ENCODE measurements at regions not wholly inside any gene's neighbourhood (a gene's known extent, or its start where the extent isn't known, plus 50 kb on each side); places are given as distances from the start of the nearest gene placed in this dataset.

GRCh38 chr7:67813621-67814292 lies 817.1 kb downstream of the TYW1 start:
- H4K20me1 ChIP-seq (replicated peaks; ENCODE audit: insufficient read depth): no peaks in the 10 kb centered on the region
- H3K79me2 ChIP-seq (replicated peaks; ENCODE audit: insufficient read depth): no peaks in the 10 kb centered on the region
- ATAC-seq (no peak), DNase-seq (ENCODE audit: low spot score) (no peak)
- no peaks in the 10 kb centered on the region for H3K4me1 ChIP-seq (ENCODE audit: insufficient read depth)
- H2AFZ ChIP-seq: no peak overlapping the region
- H3K4me3 Mint-ChIP-seq: no peak overlapping the region
- no peak overlapping the region for H3K27ac ChIP-seq (ENCODE audit: low read depth)
- TF ChIP-seq NANOG (IDR thresholded peaks at IDR 0.05; ENCODE audit: borderline replicate concordance) (no peak), REST (IDR thresholded peaks at IDR 0.05; ENCODE audit: unreplicated experiment) (no peak), CREB1 (CRISPR knock-in tag; IDR thresholded peaks at IDR 0.05; ENCODE audit: low read depth) (no peak), EZH2 (IDR thresholded peaks at IDR 0.05; ENCODE audit: low read depth, unreplicated experiment) (no peak)
- H3K4me3 ChIP-seq: no peak overlapping the region
- H3K36me3 ChIP-seq (ENCODE audit: insufficient read depth): no peaks in the 10 kb centered on the region
- no peaks in the 10 kb centered on the region for H3K4me1 Mint-ChIP-seq
- peaks cover 11% of the 10 kb centered on the region for H3K27me3 Mint-ChIP-seq (ENCODE audit: insufficient read depth, low read depth, poor library complexity)
- peaks cover 97% of the 10 kb centered on the region for H3K9me3 Mint-ChIP-seq
- no peaks in the 10 kb centered on the region for H3K9me2 ChIP-seq (ENCODE audit: insufficient read depth)
- H3K27ac Mint-ChIP-seq: no peak overlapping the region
- no peaks in the 10 kb centered on the region for H3F3A ChIP-seq (replicated peaks; ENCODE audit: low read depth)
- peaks cover 45% of the 10 kb centered on the region for H3K36me3 Mint-ChIP-seq (ENCODE audit: low read depth)
- no peaks in the 10 kb centered on the region for H3K27me3 ChIP-seq (ENCODE audit: insufficient read depth)
- H3K4me2 ChIP-seq: no peak overlapping the region

GRCh38 chr7:67817481-67817880 lies 820.8 kb downstream of the TYW1 start:
- peaks cover 7% of the 10 kb centered on the region for H3K27me3 Mint-ChIP-seq (ENCODE audit: insufficient read depth, low read depth, poor library complexity)
- no peak overlapping the region for H3K27ac Mint-ChIP-seq
- Histone ChIP-seq H2AFZ (no peak overlapping the region), H4K20me1 (replicated peaks; ENCODE audit: insufficient read depth) (no peaks in the 10 kb centered on the region), H3K27ac (ENCODE audit: low read depth) (no peak overlapping the region), H3K27me3 (ENCODE audit: insufficient read depth) (no peaks in the 10 kb centered on the region), H3F3A (replicated peaks; ENCODE audit: low read depth) (no peaks in the 10 kb centered on the region), H3K9me2 (ENCODE audit: insufficient read depth) (no peaks in the 10 kb centered on the region), H3K36me3 (ENCODE audit: insufficient read depth) (no peaks in the 10 kb centered on the region; the same call in 1 of the 2 replicates), H3K79me2 (replicated peaks; ENCODE audit: insufficient read depth) (no peaks in the 10 kb centered on the region), H3K4me2 (no peak overlapping the region), H3K4me3 (no peak overlapping the region), H3K4me1 (ENCODE audit: insufficient read depth) (no peaks in the 10 kb centered on the region)
- TF ChIP-seq JUNB (IDR thresholded peaks at IDR 0.05; ENCODE audit: unreplicated experiment) (no peak), ETS1 (IDR thresholded peaks at IDR 0.05) (no peak), REST (IDR thresholded peaks at IDR 0.05; ENCODE audit: unreplicated experiment) (no peak), NANOG (IDR thresholded peaks at IDR 0.05; ENCODE audit: borderline replicate concordance) (no peak), CREB1 (CRISPR knock-in tag; IDR thresholded peaks at IDR 0.05; ENCODE audit: low read depth) (no peak), ZNF114 (CRISPR knock-in tag; IDR thresholded peaks at IDR 0.05) (no peak), POLR2AphosphoS5 (IDR thresholded peaks at IDR 0.05; ENCODE audit: low read depth) (no peak), EZH2phosphoT487 (IDR thresholded peaks at IDR 0.05; ENCODE audit: unreplicated experiment) (no peak), STAT1 (IDR thresholded peaks at IDR 0.05; ENCODE audit: unreplicated experiment) (no peak), EZH2 (IDR thresholded peaks at IDR 0.05; ENCODE audit: low read depth, unreplicated experiment) (no peak), ZNF331 (CRISPR knock-in tag; IDR thresholded peaks at IDR 0.05; ENCODE audit: low read depth) (no peak)
- TF ChIP-seq, protein P1, sequence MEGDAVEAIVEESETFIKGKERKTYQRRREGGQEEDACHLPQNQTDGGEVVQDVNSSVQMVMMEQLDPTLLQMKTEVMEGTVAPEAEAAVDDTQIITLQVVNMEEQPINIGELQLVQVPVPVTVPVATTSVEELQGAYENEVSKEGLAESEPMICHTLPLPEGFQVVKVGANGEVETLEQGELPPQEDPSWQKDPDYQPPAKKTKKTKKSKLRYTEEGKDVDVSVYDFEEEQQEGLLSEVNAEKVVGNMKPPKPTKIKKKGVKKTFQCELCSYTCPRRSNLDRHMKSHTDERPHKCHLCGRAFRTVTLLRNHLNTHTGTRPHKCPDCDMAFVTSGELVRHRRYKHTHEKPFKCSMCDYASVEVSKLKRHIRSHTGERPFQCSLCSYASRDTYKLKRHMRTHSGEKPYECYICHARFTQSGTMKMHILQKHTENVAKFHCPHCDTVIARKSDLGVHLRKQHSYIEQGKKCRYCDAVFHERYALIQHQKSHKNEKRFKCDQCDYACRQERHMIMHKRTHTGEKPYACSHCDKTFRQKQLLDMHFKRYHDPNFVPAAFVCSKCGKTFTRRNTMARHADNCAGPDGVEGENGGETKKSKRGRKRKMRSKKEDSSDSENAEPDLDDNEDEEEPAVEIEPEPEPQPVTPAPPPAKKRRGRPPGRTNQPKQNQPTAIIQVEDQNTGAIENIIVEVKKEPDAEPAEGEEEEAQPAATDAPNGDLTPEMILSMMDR (conservative IDR thresholded peaks at IDR 0.05; ENCODE audit: low read depth in 2 of 2): no peak
- H3K4me1 Mint-ChIP-seq: no peaks in the 10 kb centered on the region
- peaks cover 95% of the 10 kb centered on the region for H3K9me3 Mint-ChIP-seq
- H3K4me3 Mint-ChIP-seq: no peak overlapping the region
- DNase-seq (ENCODE audit: low spot score) (no peak), ATAC-seq (no peak)
- H3K36me3 Mint-ChIP-seq (ENCODE audit: low read depth): peaks cover 42% of the 10 kb centered on the region
